GM12874 (cell line): ENCODE measurements at regions not wholly inside any gene's neighbourhood (a gene's known extent, or its start where the extent isn't known, plus 50 kb on each side); places are given as distances from the start of the nearest gene placed in this dataset.

Experiments used
- TF ChIP-seq, protein P1 (sequence below): IDR thresholded peaks from 2 replicates; pipeline ENCODE4 v1.5.1; 2011; ENCODE audit warnings: low read depth, mild to moderate bottlenecking, control low read depth, low read length, moderate library complexity; ENCODE audit not compliant: insufficient read depth

DNA sequence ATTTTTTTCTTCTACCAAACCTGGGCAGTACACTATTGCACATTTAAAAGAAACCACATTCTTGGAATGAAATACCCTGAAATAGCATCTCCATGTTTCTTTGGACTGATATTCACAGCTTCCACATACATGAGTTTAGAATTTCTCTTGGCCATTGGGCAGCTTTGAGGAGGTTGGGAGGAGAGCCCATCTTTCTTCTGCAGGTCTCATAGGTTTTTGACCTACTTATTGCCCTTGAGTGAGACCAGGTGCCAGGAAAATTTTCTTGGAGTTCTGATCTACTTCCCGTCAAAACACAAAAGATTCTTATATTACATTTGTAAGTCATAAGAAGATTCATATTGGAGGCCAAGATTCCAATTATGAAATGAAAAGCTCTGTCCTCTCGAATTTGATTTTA is 212.0 kb downstream of the IBTK start:
- TF ChIP-seq, protein P1, sequence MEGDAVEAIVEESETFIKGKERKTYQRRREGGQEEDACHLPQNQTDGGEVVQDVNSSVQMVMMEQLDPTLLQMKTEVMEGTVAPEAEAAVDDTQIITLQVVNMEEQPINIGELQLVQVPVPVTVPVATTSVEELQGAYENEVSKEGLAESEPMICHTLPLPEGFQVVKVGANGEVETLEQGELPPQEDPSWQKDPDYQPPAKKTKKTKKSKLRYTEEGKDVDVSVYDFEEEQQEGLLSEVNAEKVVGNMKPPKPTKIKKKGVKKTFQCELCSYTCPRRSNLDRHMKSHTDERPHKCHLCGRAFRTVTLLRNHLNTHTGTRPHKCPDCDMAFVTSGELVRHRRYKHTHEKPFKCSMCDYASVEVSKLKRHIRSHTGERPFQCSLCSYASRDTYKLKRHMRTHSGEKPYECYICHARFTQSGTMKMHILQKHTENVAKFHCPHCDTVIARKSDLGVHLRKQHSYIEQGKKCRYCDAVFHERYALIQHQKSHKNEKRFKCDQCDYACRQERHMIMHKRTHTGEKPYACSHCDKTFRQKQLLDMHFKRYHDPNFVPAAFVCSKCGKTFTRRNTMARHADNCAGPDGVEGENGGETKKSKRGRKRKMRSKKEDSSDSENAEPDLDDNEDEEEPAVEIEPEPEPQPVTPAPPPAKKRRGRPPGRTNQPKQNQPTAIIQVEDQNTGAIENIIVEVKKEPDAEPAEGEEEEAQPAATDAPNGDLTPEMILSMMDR, result no peak

DNA sequence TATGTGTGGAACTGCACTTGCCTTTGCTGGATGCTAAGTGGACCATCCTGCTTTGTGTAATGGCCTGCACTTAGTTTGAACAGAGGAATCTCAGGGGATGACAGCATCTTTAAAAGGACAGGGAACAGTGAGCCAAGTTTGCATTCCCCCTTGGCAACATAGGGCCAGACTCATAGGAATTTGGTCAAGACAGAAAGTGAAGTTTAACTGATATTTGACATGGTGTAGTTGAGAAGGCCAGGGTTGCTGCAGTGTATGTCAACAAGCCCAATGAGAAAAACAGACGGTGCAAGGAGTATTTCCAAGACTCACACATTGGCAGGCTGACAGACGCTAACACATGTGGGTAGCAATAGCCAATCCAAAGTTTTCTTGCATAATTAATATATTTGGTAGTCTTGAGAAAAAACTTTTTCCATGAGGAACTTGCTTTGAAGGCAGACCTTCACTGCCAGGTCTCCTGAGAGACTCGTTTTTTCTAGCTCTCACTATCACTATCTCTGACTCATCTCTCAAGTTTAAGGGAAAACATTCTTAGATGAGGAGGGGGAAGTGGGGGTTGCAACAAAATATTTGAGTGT is 213.8 kb downstream of the IBTK start:
- TF ChIP-seq, protein P1, result no peak

DNA sequence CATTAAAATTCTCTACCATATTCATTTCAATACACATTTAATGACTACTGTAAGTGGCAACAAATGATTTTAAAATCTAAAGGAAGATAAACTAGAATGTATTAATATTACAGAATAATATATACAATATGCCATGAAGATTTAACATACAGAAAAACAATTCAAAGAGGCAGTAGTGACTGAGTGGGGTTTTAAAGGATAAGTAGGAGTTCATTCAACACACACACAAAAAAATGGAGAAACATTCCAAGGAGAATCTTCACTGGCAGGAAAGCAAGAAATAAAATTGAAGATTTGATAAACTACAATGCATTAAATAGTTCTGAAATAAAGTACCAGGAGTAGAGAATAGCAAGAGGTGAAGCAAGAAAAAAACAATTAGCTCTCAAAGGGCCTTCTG is 215.1 kb downstream of the IBTK start:
- TF ChIP-seq, protein P1, result no peak

DNA sequence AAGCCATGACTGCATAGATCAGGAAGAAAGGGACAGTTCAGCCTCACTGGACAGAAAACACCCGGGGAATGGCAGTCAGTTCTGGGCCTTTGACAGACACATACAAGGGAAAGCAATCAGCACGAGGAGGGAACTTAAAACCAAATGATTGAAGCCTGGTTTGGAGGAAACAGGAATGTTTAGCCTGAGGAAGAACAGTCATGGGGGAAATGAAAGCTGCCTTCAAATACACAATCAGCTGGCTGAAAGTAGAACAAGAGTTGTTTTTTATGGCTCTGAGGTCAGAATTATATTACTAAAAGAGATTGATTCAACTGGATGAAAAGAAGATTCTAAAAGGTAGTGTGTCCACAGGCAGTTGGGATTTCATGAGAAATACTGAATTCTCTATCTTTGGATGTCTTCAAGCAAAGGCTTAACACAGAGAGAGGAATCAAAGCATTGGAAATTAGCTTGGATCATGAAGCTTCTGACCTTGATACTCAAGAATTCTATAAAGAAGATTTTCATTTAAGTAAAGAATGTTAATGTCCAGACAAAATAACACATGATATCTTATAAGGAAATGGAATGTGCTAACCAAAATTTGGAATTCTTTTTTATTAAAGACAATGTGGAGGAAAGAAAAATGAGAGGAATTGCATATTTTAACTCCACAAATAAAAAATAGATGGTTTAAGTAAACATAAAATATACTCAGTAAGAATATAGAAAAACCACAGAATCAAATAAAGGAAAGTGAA is 216.6 kb downstream of the IBTK start:
- TF ChIP-seq, protein P1, result no peak

DNA sequence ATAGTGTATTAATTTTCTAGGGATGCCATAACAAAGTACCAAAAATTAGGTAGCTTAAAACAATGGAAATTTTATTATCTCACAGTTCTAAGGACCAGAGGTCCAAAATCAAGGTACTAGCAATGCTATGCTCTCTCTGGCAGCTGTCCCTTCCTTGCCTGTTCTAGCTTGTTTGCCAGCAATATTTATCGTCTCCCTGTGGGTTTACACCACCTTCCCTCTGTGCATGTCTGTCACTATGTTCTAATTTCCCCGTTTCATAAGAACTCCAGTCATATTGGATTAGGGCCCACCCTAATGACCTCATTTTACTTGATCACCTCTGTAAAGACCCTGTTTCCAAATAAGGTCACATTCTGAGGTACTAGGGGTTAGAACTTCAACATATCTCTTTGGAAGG is 217.2 kb downstream of the IBTK start:
- TF ChIP-seq, protein P1, result no peak

DNA sequence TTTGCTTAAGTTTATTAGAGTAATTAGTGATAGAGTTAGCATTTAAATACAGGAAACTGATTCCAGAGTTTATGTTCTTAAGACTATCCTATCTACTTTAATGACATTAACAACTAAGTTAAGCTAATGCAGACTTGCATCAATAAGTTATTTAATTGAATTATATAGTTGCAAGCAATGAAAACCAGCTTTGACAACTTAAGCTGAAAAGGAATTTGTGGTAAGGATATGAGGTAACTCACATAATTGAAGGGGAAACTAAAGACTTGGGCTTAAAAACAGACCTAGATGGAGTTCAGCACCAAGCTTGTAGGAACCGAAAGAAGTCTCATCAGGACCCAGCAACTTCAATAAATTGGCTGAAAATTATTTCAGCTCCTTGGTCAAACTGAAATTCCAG is 222.3 kb downstream of the IBTK start:
- TF ChIP-seq, protein P1, result no peak

DNA sequence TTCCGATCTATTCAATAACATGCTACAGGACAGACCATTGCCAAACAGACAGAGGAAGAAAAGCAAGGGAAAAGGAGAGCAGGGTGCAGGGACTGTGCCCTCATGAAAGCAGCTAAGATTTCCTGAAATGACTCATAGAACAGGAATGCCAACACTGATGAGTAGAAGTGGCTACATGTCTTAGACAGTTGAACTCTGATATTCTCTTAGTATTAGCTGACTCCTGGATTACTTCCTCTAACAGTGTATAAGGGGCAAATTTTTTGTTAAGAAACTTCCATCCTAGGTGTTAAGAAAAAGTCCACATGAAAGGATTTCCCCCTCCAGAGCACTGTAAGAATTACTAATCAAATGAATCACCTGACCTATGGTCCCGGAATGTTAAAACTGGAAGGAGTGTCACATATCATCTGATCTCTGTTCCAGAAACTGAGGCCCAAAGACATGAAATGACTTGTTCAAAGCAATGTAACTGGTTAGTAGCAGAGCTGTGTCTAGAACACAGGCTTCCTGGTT is 224.9 kb downstream of the IBTK start:
- TF ChIP-seq, protein P1, result no peak
